NB4 (cell line): ENCODE measurements at regions not wholly inside any gene's neighbourhood (a gene's known extent, or its start where the extent isn't known, plus 50 kb on each side); places are given as distances from the start of the nearest gene placed in this dataset.

Source experiments
- DNase-seq: peaks from one replicate; pipeline ENCODE4 v3.0.0; 2010; ENCODE audit warnings: low read depth
- H3K4me3 ChIP-seq: one replicate; pipeline ENCODE4 v1.5.1; 2011; ENCODE audit warnings: mild to moderate bottlenecking, low read depth, low read length, moderate library complexity
- CTCF ChIP-seq: IDR thresholded peaks from one replicate; pipeline ENCODE4 v1.5.1; 2012; ENCODE audit warnings: low read depth, low read length
- MAX ChIP-seq: IDR thresholded peaks from 2 replicates; pipeline ENCODE4 v1.6.1; 2011; ENCODE audit warnings: low read depth, low read length
- MYC ChIP-seq: IDR thresholded peaks from 2 replicates; pipeline ENCODE4 v1.6.1; 2011; ENCODE audit warnings: low read depth, low read length
- POLR2A ChIP-seq: IDR thresholded peaks from 2 replicates; pipeline ENCODE4 v1.6.1; 2011; ENCODE audit warnings: mild to moderate bottlenecking; ENCODE audit not compliant: insufficient read length; ENCODE audit errors: extremely low read depth

DNA sequence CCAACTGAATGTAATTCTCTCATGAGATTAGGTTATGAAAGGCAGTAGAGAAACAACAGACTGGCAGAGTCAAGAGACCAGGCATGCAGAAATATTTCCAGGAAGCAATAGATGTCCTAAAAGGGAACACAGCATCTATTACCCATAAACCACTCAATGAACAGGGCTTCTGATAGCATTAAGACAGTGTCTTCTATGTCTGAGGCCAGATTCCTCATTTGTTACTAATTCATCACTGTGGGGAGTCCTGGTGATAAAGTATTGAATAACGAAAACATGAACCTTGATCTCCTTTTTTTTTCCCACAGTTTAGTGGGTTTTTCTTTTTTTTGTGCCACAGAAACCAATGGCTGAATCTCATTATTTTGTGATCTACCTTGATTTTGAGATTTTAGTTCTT lies 339.0 kb downstream of the METTL15 start:
- no peak overlapping the region for H3K4me3 ChIP-seq
- TF ChIP-seq MYC (no peak), POLR2A (no peak), CTCF (no peak), MAX (no peak)
- no peak for DNase-seq

DNA sequence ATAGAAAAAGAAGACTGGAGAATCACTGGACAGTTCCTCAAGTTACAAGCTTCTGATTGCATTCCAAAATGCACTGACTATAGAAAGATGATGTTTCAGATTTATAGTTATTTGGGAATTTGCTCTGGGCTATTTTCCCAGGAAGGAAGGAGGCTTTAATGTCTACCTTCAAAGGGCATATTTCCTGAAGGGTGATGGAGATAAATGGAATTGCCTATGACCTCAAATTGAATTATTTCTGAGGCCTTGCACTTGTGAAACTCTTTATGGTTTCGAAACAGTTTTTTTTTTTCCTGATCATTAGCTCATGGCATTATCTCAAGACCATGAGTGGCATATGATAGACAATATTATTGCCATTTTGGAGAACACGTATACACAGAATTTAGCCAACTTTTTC lies 333.9 kb downstream of the METTL15 start:
- DNase-seq, result no peak
- no peak overlapping the region for H3K4me3 ChIP-seq

GRCh38 chr11:28439403-28439802 lies 331.2 kb downstream of the METTL15 start:
- TF ChIP-seq CTCF, result no peak
- TF ChIP-seq MAX, result no peak
- no peak for TF ChIP-seq POLR2A
- no peak for TF ChIP-seq MYC
- H3K4me3 ChIP-seq, result no peak overlapping the region

More for the DNA sequence above, 333.9 kb downstream of the METTL15 start:
- TF ChIP-seq CTCF, result no peak
- TF ChIP-seq POLR2A, result no peak
- TF ChIP-seq MYC, result no peak

DNA sequence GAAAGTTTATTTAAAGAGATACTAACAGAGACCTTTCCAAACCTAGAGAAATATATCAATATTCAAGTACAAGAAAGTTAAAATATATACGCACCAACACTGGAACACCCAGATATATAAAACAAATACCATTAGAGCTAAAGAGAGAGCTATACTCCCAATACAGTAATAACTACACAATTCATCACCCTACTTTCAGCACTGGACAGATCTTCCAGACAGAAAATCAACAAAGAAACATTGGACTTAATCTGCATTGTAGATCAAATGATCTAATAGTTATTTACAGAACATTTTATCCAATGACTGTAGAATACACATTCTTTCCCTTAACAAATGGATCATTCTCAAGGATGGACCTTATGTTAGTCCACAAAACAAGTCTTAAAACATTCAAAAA lies 311.9 kb downstream of the METTL15 start:
- no peak overlapping the region for H3K4me3 ChIP-seq
- DNase-seq, result no peak
- TF ChIP-seq MYC (no peak), MAX (no peak), CTCF (no peak), POLR2A (no peak)

More at GRCh38 chr11:28439403-28439802, 331.2 kb downstream of the METTL15 start:
- DNase-seq, result no peak

DNA sequence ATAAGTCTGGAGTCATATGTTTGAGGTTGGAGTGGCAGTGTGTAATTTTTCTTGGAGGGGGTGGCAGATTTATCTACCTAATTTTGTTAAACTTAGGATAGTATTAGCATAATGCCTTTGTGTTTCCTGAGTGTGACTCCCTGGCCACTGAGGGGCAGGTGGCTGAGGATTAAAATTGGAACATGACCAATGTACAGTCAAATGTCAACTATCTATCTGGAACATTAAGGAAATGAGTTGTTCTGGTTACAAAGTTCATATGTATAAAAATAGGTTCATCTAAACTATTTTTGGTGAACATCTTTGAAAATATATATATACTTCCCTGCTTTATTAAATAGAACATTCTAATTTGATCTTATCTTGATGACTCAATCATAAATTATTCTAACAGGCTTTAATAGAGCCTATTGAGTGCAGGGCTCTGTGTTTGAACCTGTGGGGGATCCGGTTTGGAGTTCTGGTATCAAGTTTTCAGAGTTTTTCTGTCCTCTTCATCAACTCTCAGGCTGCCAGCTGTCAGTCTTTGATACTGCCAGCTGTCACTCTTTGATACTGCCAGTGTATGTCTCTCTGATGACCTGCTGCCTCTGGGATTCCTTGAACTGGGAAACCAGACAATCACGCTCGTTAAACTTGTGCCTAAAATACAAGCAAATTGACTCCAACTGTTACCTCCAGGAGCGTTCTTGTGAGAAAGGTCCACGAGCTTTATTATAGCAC lies 309.6 kb downstream of the METTL15 start:
- no peak overlapping the region for H3K4me3 ChIP-seq
- TF ChIP-seq MAX (no peak), MYC (no peak), POLR2A (no peak), CTCF (no peak)
- DNase-seq, result no peak

DNA sequence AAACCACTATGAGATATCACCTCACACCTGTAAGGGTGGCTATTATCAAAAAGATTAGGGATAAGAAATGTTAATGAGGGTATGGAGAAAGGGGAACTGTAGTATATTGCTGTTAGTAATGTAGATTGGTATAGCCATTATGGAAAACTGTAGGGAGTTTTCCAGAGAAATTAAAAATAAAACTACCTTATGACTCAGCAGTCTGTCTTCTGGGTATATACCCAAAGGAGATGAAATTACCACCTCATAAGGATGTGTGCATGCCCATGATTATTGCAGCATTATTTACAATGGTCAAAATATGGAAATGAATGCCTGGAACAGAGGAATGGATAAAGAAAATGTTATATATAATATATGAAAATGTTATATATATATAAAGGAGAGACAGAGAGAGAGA lies 303.8 kb downstream of the METTL15 start:
- no peak for TF ChIP-seq MYC
- TF ChIP-seq MAX, result no peak
- TF ChIP-seq CTCF, result no peak
- no peak for DNase-seq
- no peak overlapping the region for H3K4me3 ChIP-seq
